PC-3 (cell line): ENCODE measurements at regions not wholly inside any gene's neighbourhood (a gene's known extent, or its start where the extent isn't known, plus 50 kb on each side); places are given as distances from the start of the nearest gene placed in this dataset.

Experiments used
- ATAC-seq: fragments of 200-7000 bp; cut with Tn5 transposase; 2 replicates; pipeline ENCODE4 v1.9.1; 2020; ENCODE audit warnings: mild to moderate bottlenecking, moderate library complexity
- BruUV-seq: library from RNA; stranded (reverse); fragments of 400-500 nt; replicated peaks from 2 replicates; lab custom pipeline; 2021; lab: Mats Ljungman, UMichigan
- CTCF ChIA-PET: fragments of 300-600 bp; sonication (Branson Sonifier 250); formaldehyde crosslinking; loops from one replicate; lab custom pipeline; 2022; ENCODE audit warnings: antibody characterized with exemption; lab: Charles Lee
- POLR2A ChIA-PET: fragments of 300-600 bp; sonication (Branson Sonifier 250); formaldehyde crosslinking; loops from one replicate; lab custom pipeline; 2022; ENCODE audit warnings: antibody characterized with exemption; ENCODE audit not compliant: unreplicated experiment; lab: Charles Lee
- DNase-seq: peaks from one replicate; pipeline ENCODE4 v3.0.0-alpha.2; 2015
- H2AFZ ChIP-seq: fragments of 300-600 bp; sonication (generic); 2 replicates; pipeline ENCODE4 v1.6.0; 2016; ENCODE audit warnings: antibody characterized with exemption, low read length
- H3F3A ChIP-seq: fragments of 300-600 bp; sonication (generic); one replicate; pipeline ENCODE4 v1.6.0; 2017; ENCODE audit warnings: antibody characterized with exemption, low read length, control low read depth, mild to moderate bottlenecking; ENCODE audit not compliant: unreplicated experiment
- H3K27ac ChIP-seq: fragments of 300-600 bp; sonication (generic); 2 replicates; pipeline ENCODE4 v1.5.1; 2016; ENCODE audit warnings: mild to moderate bottlenecking, low read length
- H3K27me3 ChIP-seq: fragments of 300-600 bp; sonication (generic); 2 replicates; pipeline ENCODE4 v1.6.1; 2016; ENCODE audit warnings: low read length, mixed read lengths
- H3K36me3 ChIP-seq: fragments of 300-600 bp; sonication (generic); 2 replicates; pipeline ENCODE4 v1.6.1; 2016; ENCODE audit warnings: low read depth, mixed run types, low read length, mixed read lengths
- H3K4me1 ChIP-seq: fragments of 300-600 bp; sonication (generic); 2 replicates; pipeline ENCODE4 v1.5.1; 2016; ENCODE audit warnings: low read length; ENCODE audit not compliant: insufficient read depth
- H3K4me2 ChIP-seq: fragments of 300-600 bp; sonication (generic); 2 replicates; pipeline ENCODE4 v1.6.0; 2016; ENCODE audit warnings: low read length
- H3K4me3 ChIP-seq: fragments of 300-600 bp; sonication (generic); 2 replicates; pipeline ENCODE4 v1.5.1; 2016; ENCODE audit warnings: mild to moderate bottlenecking, low read length, mixed read lengths
- H3K79me2 ChIP-seq: fragments of 300-600 bp; sonication (generic); 2 replicates; pipeline ENCODE4 v1.6.1; 2017; ENCODE audit warnings: low read length, mixed read lengths
- H3K9ac ChIP-seq: fragments of 300-600 bp; sonication (generic); 2 replicates; pipeline ENCODE4 v1.6.0; 2016; ENCODE audit warnings: mild to moderate bottlenecking, low read length
- H3K9me2 ChIP-seq: fragments of 300-600 bp; sonication (generic); replicated peaks from 2 replicates; pipeline ENCODE4 v1.6.1; 2016; ENCODE audit warnings: mixed run types, low read length, mixed read lengths
- H3K9me3 ChIP-seq: fragments of 300-600 bp; sonication (generic); 2 replicates; pipeline ENCODE4 v1.6.1; 2016; ENCODE audit warnings: low read length, mixed read lengths
- H4K20me1 ChIP-seq: fragments of 300-600 bp; sonication (generic); 2 replicates; pipeline ENCODE4 v1.6.1; 2016; ENCODE audit warnings: low read length, mixed read lengths
- CTCF ChIP-seq: fragments of 300-600 bp; sonication (generic); conservative IDR thresholded peaks from 2 replicates; pipeline ENCODE4 v1.5.1; 2017; ENCODE audit warnings: antibody characterized with exemption, low read depth, mild to moderate bottlenecking, low read length
- EZH2 ChIP-seq: fragments of 300-600 bp; sonication (generic); IDR thresholded peaks from one replicate; pipeline ENCODE4 v1.6.1; 2017; ENCODE audit warnings: antibody characterized with exemption, mild to moderate bottlenecking, low read length; ENCODE audit not compliant: unreplicated experiment
- EZH2phosphoT487 ChIP-seq: fragments of 300-600 bp; sonication (generic); IDR thresholded peaks from 2 replicates; pipeline ENCODE4 v1.6.1; 2018; ENCODE audit warnings: mild to moderate bottlenecking, antibody characterized with exemption, low read length, borderline replicate concordance
- intact Hi-C: fragments of 100-400 bp; cut with micrococcal nuclease; formaldehyde crosslinking; loops from 2 replicates; pipeline ENCODE4 v1.9.0; 2023

- H3K4me1 ChIP-seq, result peaks cover 9% of the 10 kb centered on the region
- no peak for DNase-seq
- H3K27ac ChIP-seq, result no peak overlapping the region
- no peak overlapping the region for H3K4me3 ChIP-seq
- H3K9ac ChIP-seq, result no peak overlapping the region
- H4K20me1 ChIP-seq, result no peaks in the 10 kb centered on the region
- H2AFZ ChIP-seq, result no peak overlapping the region
- H3K9me2 ChIP-seq, result no peaks in the 10 kb centered on the region
- no peaks in the 10 kb centered on the region for H3K27me3 ChIP-seq
- no peaks in the 10 kb centered on the region for H3K9me3 ChIP-seq
- no peaks in the 10 kb centered on the region for H3F3A ChIP-seq
- BruUV-seq, result no TSS peak
- ChIA-PET POLR2A (no interaction called here), CTCF (no interaction called here)
- no peaks in the 10 kb centered on the region for H3K36me3 ChIP-seq
- no peaks in the 10 kb centered on the region for H3K79me2 ChIP-seq
- TF ChIP-seq EZH2 (no peak), CTCF (0 out of 2 replicates have a peak, but pooled peaks have one; percentile 16)
- ATAC-seq, result no peak
- no peak overlapping the region for H3K4me2 ChIP-seq
- intact Hi-C loops, result no loop called here
Observed at GRCh38 chr2:236819275-236820002, 249.8 kb downstream of the ACKR3 start.

GRCh38 chr2:236820763-236821344, 251.2 kb downstream of the ACKR3 start:
- no peak for TF ChIP-seq CTCF
- TF ChIP-seq EZH2, result no peak
- no peak for TF ChIP-seq EZH2phosphoT487
- H3K4me1 ChIP-seq, result peaks cover 23% of the 10 kb centered on the region
- no peak overlapping the region for H3K4me2 ChIP-seq
- no peaks in the 10 kb centered on the region for H3F3A ChIP-seq
- ATAC-seq (no peak), DNase-seq (no peak)
- H3K27ac ChIP-seq, result no peak overlapping the region
- BruUV-seq, result no TSS peak
- no peak overlapping the region for H3K9ac ChIP-seq
- intact Hi-C loops, result no loop called here
- H3K36me3 ChIP-seq, result no peaks in the 10 kb centered on the region
- POLR2A ChIA-PET, result no interaction called here
- H3K27me3 ChIP-seq, result no peaks in the 10 kb centered on the region
- CTCF ChIA-PET, result interaction anchor here (0.5 kb wide), 1 partner anchor 44 kb away, joined by 3 read pairs; no protein-coding TSS in a partner anchor
- no peaks in the 10 kb centered on the region for H3K9me3 ChIP-seq
- no peaks in the 10 kb centered on the region for H3K79me2 ChIP-seq
- no peaks in the 10 kb centered on the region for H4K20me1 ChIP-seq
- no peak overlapping the region for H3K4me3 ChIP-seq
- no peak overlapping the region for H2AFZ ChIP-seq
- no peaks in the 10 kb centered on the region for H3K9me2 ChIP-seq

GRCh38 chr2:236823041-236823629, 253.5 kb downstream of the ACKR3 start:
- BruUV-seq, result no TSS peak
- intact Hi-C loops, result no loop called here
- no peaks in the 10 kb centered on the region for H3K9me3 ChIP-seq
- no peaks in the 10 kb centered on the region for H3F3A ChIP-seq
- H3K9ac ChIP-seq, result no peak overlapping the region
- no peak for DNase-seq
- TF ChIP-seq EZH2, result no peak
- no peak for TF ChIP-seq CTCF
- no peak for TF ChIP-seq EZH2phosphoT487
- H3K27ac ChIP-seq, result no peak overlapping the region
- H3K4me3 ChIP-seq, result no peak overlapping the region
- POLR2A ChIA-PET, result no interaction called here
- H3K27me3 ChIP-seq, result no peaks in the 10 kb centered on the region
- H3K4me1 ChIP-seq, result peaks cover 26% of the 10 kb centered on the region
- CTCF ChIA-PET, result no interaction called here
- no peaks in the 10 kb centered on the region for H3K9me2 ChIP-seq
- no peaks in the 10 kb centered on the region for H3K36me3 ChIP-seq
- H2AFZ ChIP-seq, result no peak overlapping the region
- no peaks in the 10 kb centered on the region for H4K20me1 ChIP-seq
- no peak overlapping the region for H3K4me2 ChIP-seq
- no peak for ATAC-seq
- H3K79me2 ChIP-seq, result no peaks in the 10 kb centered on the region
